Activated CD8-positive, alpha-beta memory T cell treated with anti-CD3 and anti-CD28 coated beads, Interleukin-2, amount 10 ng/mL, durations not matched to agents 7 days and 5 days (primary cell): ENCODE measurements at regions not wholly inside any gene's neighbourhood (a gene's known extent, or its start where the extent isn't known, plus 50 kb on each side); places are given as distances from the start of the nearest gene placed in this dataset.
"Not testable (repeated sequence)": the region's sequence is repeated elsewhere in the genome, so short reads cannot be mapped to it uniquely, and the experiment has no call there.

Experiments
- ATAC-seq: fragments of 150-1000 bp; cut with Tn5 transposase; one replicate; pipeline ENCODE4 v1.10.0; 2021; ENCODE audit warnings: moderate library complexity
- CTCF ChIA-PET: fragments of 350-600 bp; sonication (Branson Sonifier 250); formaldehyde crosslinking; loops from one replicate; lab custom pipeline; 2021; ENCODE audit warnings: antibody characterized with exemption; lab: Charles Lee
- DNase-seq: peaks from one replicate; pipeline ENCODE4 v3.0.0-alpha.2; 2020
- H3K27ac Mint-ChIP-seq: one replicate; pipeline ENCODE4 v1.8.0; 2021; ENCODE audit warnings: mild to moderate bottlenecking, mixed read lengths
- H3K27me3 Mint-ChIP-seq: one replicate; pipeline ENCODE4 v1.8.0; 2021; ENCODE audit warnings: mixed read lengths
- H3K36me3 Mint-ChIP-seq: one replicate; pipeline ENCODE4 v1.8.0; 2021; ENCODE audit warnings: mild to moderate bottlenecking, mixed read lengths
- H3K4me1 Mint-ChIP-seq: one replicate; pipeline ENCODE4 v1.8.0; 2021; ENCODE audit warnings: mixed read lengths
- H3K4me3 Mint-ChIP-seq: one replicate; pipeline ENCODE4 v1.8.0; 2021; ENCODE audit warnings: mild to moderate bottlenecking, moderate library complexity, mixed read lengths
- H3K9me3 Mint-ChIP-seq: one replicate; pipeline ENCODE4 v1.8.0; 2022; ENCODE audit warnings: low read depth, mixed read lengths

DNA sequence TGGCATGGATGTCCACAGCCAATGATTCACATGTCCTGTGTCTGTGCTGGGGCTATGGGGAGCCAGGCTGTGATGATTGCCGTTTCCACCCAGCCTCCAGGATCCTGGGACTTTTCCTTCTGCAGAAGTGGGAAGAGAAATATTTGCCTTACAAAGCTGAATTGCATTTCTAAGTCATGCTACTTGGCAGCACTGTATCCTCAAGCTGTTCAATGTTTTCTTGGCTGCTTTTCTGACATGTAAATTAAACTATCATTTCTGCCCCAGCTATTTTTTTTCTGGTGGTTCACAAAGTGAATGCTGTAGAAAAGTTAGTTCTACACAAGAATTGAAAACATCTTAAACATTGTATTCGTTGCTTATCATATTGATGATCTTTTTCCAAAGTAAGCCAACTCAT is 51.9 kb upstream of the TCERG1L start:
- Mint-ChIP-seq H3K4me3 (no peak overlapping the region), H3K9me3 (no peaks in the 10 kb centered on the region), H3K27me3 (no peaks in the 10 kb centered on the region), H3K4me1 (no peaks in the 10 kb centered on the region), H3K36me3 (no peaks in the 10 kb centered on the region), H3K27ac (no peak overlapping the region)
- CTCF ChIA-PET: no interaction called here
- DNase-seq (no peak), ATAC-seq (no peak)

DNA sequence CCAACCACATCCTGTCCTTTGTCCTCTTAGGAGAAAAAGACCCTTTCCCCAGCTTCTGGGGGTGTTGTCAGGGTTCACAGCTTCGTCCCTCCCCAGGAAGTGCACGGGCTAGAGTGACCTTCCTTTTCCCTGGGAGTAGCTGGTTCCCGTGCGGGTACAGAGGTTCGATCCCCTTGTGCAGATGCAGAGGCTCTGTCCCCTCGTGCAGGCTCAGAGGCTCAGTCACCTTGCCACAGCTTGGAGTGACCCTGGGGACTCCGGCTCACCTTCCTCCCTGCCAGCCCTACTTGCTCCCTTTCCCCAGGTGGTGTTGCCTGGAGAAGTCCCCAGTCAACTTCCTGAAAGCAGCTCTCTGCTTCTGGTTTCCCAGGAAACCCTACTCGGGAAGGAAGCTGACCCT is 60.0 kb upstream of the TCERG1L start:
- no peak for ATAC-seq
- Mint-ChIP-seq H3K4me1 (no peaks in the 10 kb centered on the region), H3K27me3 (no peaks in the 10 kb centered on the region), H3K27ac (no peak overlapping the region), H3K4me3 (no peak overlapping the region), H3K9me3 (peaks cover 4% of the 10 kb centered on the region), H3K36me3 (no peaks in the 10 kb centered on the region)
- no peak for DNase-seq
- CTCF ChIA-PET: no interaction called here

DNA sequence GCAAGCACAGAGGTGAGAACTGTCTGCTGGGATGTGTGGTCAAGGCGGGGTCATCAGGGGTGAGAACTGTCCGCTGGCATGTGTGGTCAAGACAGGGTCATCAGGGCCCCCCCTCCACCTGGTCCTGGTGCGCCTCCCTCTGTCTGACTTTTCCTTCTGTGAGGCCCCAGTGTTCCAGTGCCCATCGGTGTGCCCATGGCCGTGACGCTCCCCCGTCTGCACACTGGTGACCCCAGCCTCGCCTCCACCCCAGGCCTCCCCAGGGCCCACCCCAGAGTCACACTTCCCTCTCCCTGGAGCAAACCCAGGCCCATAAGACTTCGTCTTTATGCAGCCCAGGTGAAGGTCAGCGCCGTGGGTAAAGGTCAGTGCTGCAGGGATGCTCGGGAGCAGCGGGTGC is 70.1 kb upstream of the TCERG1L start:
- ATAC-seq (no peak), DNase-seq (no peak)
- no peaks in the 10 kb centered on the region for H3K36me3 Mint-ChIP-seq
- H3K4me3 Mint-ChIP-seq: no peak overlapping the region
- H3K27me3 Mint-ChIP-seq: no peaks in the 10 kb centered on the region
- H3K4me1 Mint-ChIP-seq: no peaks in the 10 kb centered on the region
- peaks cover 3% of the 10 kb centered on the region for H3K9me3 Mint-ChIP-seq
- no peak overlapping the region for H3K27ac Mint-ChIP-seq
- CTCF ChIA-PET: no interaction called here

DNA sequence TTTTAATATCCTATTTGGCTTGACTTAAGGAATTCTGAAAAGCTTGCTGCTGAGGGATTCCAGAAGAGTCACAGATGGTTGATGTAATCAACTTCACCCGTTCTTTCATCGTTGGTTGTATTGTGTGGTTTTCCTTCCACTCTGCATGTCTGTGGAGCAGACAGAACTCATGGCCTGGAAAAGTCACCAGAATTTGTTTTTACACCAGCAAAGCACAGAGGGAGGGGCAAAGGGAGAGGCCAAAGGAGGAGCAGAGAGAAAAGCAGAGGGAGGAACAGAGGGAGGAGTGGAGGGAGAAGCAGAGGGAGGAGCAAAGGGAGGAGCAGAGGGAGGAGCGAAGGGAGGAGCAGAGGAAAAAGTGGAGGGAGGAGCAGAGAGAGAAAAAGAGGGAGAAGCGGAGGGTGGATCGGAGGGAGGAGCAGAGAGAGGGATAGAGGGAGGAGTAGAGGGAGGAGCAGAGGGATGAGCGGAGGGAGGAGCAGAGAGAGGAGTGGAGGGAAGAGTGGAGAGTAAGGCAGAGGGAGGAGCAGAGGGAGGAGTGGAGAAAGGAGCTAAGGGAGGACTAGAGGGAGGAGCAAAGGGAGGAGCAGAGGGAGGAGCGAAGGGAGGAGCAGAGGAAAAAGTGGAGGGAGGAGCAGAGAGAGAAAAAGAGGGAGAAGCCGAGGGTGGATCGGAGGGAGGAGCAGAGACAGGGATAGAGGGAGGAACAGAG is 73.8 kb upstream of the TCERG1L start:
- ATAC-seq, DNase-seq, H3K9me3 Mint-ChIP-seq, CTCF ChIA-PET, H3K36me3 Mint-ChIP-seq, H3K27ac Mint-ChIP-seq, H3K4me3 Mint-ChIP-seq, H3K4me1 Mint-ChIP-seq, H3K27me3 Mint-ChIP-seq: not testable (repeated sequence)

DNA sequence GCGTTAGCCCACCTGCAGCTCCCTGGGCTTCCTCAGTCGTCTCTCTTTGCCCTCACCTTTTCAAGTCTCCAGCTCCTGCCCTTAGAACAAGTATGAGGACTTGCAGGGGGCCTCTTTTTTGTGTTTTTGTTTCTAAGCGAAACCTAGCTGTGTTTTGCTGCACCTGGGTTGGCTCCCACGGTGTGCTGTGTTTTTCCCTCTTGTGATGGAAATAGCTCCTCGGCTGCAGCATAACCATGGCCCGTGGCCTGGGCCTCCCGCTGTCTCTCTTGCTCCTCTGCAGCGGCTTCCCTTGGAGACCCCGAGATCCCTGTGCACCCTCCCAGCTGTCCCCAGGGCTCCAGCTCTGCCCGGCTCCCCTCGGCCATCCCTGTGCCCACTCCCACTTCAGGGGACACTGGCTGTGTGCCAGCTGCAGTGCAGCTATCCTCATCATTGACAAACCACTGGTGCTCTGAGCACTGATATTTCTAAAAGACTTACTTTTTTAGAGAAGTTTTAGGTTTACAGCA is 75.6 kb upstream of the TCERG1L start:
- ATAC-seq (no peak), DNase-seq (no peak)
- CTCF ChIA-PET: no interaction called here
- Mint-ChIP-seq H3K27me3 (no peaks in the 10 kb centered on the region), H3K27ac (no peak overlapping the region), H3K4me1 (no peaks in the 10 kb centered on the region), H3K36me3 (no peaks in the 10 kb centered on the region), H3K9me3 (no peaks in the 10 kb centered on the region), H3K4me3 (no peak overlapping the region)

DNA sequence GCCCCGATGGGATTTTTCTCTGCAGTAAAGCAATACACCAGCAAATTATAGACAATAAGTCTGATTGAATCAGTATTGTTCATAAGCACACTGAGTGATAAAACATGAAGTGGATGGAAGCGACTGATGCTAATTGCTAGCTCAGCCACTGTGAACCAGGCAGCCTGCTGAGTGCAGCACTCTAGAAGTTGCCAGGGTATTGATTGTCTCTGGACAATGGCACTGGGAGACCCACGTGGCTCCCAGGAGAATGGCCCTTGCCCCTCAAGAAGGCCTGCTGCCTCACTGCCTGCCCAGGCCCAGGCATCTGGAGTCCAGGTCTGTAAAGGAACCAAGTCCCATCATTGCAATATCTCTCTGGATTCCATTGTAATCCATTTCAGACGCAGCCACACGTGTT is 80.4 kb upstream of the TCERG1L start:
- CTCF ChIA-PET: no interaction called here
- Mint-ChIP-seq H3K4me1 (no peaks in the 10 kb centered on the region), H3K27me3 (no peaks in the 10 kb centered on the region), H3K9me3 (no peaks in the 10 kb centered on the region), H3K4me3 (no peak overlapping the region), H3K27ac (no peak overlapping the region), H3K36me3 (no peaks in the 10 kb centered on the region)
- DNase-seq: no peak
- ATAC-seq: no peak

DNA sequence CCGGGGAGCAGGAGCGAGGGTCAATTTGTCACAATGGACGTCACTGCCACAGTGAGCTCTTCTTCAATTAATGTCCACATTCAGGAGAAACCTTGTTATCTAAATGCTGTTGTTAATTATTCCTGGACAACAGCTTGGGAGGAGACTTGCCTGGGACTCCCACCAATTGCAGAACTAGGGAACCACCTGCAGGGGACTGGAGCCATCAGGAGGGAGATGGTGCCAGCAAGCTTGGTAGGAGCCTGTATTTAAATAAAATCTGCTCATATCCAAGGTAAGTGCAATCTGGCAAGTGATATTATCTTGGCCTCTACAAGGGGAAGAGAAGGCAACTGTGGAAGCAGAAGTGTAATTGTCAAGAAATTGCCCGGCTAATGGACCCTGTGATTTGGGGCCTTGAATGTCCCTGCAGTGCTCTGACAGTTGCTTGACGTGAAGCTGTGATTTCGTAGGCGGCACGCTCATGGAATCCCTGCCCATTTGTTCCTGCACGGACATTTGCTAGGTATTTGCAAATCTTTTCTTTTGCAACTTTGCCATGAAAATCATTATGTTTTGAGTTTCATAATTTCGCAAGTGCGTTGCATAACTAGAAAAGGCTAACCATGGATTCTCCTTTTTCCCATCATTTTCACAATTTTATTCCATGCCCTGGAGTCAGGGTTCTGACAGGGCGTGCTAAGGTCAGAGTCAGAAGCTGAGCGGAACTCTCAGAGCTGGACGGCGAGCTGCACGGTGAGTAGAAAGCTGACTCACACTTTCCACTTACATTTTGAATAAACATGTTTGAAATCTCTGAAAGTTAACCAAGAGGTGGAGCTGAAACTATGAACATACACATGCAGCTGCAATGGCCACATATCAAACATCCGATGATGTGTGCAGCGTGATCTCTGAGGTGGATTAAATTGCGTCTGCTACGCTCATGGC is 84.9 kb upstream of the TCERG1L start:
- CTCF ChIA-PET: no interaction called here
- ATAC-seq: no peak
- no peaks in the 10 kb centered on the region for H3K4me1 Mint-ChIP-seq

DNA sequence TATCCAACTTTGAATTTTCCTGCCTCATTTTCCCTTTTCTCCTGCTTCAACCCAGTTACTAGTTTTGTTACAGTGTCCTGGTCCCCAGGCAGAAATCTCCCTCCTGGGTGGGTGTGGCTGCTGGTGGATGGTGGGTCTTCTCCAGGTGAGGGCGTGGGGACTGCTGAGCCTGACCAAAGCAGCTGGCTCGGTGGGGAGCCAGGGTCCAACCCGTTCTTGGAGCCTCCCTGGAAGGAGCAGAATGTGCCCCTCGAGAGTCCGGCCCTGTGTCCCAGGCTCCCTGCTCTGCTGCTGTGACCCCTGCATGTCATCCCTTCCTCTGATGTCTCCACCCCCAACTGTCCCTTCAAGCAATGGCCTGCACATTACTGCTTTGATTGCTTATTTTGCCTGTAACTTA is 86.6 kb upstream of the TCERG1L start:
- Mint-ChIP-seq H3K36me3 (no peaks in the 10 kb centered on the region), H3K4me1 (no peaks in the 10 kb centered on the region), H3K9me3 (no peaks in the 10 kb centered on the region), H3K4me3 (no peak overlapping the region), H3K27ac (no peak overlapping the region), H3K27me3 (no peaks in the 10 kb centered on the region)
- DNase-seq: no peak
- CTCF ChIA-PET: no interaction called here
- no peak for ATAC-seq

More for the DNA sequence above, 84.9 kb upstream of the TCERG1L start:
- H3K27ac Mint-ChIP-seq: no peak overlapping the region
- H3K36me3 Mint-ChIP-seq: no peaks in the 10 kb centered on the region
- H3K27me3 Mint-ChIP-seq: no peaks in the 10 kb centered on the region
- DNase-seq: no peak
- H3K9me3 Mint-ChIP-seq: no peaks in the 10 kb centered on the region
- H3K4me3 Mint-ChIP-seq: no peak overlapping the region

DNA sequence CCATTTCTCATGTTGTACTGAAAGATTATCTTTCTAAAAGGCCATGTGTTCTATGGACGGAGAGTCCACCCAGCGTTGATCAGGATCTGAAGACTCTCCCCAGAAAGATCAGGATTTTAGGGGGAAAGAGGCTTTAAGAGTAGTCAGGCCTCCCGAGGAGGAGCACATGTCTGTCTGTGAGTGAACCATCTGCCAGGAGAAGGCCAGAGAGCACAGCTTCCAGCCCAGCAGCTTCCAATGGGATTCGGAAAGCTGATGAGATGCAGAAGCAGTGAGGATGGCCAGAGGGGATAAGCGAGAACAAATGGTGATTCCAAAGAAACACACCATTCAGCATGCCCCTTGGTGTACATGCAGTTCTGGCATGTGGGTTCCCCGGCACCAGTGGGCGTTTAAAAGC is 88.5 kb upstream of the TCERG1L start:
- DNase-seq (no peak), ATAC-seq (no peak)
- Mint-ChIP-seq H3K27ac (no peak overlapping the region), H3K27me3 (no peaks in the 10 kb centered on the region), H3K9me3 (no peaks in the 10 kb centered on the region), H3K4me3 (no peak overlapping the region), H3K4me1 (no peaks in the 10 kb centered on the region), H3K36me3 (no peaks in the 10 kb centered on the region)
- CTCF ChIA-PET: no interaction called here

DNA sequence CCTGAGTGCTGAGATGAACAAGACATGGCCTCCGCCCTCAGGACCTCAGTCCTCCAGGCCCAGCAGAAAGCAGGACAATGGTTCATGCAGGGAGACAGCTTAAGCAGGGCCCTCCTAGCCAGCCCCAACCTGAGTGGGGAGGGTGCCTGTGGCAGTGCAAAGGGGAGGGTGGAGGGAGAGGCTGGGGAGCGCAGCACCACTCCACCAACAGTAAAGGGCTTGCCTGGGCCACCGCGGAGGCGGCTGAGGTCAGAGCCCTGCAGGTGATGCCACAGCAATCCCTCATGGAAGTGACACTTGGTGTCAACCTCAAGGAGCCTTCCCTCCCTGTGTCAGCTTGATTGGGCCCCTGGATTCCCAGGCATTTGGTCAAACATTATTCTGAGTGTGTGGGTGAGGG is 89.0 kb upstream of the TCERG1L start:
- Mint-ChIP-seq H3K36me3 (no peaks in the 10 kb centered on the region), H3K27ac (no peak overlapping the region), H3K9me3 (no peaks in the 10 kb centered on the region), H3K4me1 (no peaks in the 10 kb centered on the region), H3K27me3 (no peaks in the 10 kb centered on the region), H3K4me3 (no peak overlapping the region)
- ATAC-seq (no peak), DNase-seq (no peak)
- CTCF ChIA-PET: no interaction called here

DNA sequence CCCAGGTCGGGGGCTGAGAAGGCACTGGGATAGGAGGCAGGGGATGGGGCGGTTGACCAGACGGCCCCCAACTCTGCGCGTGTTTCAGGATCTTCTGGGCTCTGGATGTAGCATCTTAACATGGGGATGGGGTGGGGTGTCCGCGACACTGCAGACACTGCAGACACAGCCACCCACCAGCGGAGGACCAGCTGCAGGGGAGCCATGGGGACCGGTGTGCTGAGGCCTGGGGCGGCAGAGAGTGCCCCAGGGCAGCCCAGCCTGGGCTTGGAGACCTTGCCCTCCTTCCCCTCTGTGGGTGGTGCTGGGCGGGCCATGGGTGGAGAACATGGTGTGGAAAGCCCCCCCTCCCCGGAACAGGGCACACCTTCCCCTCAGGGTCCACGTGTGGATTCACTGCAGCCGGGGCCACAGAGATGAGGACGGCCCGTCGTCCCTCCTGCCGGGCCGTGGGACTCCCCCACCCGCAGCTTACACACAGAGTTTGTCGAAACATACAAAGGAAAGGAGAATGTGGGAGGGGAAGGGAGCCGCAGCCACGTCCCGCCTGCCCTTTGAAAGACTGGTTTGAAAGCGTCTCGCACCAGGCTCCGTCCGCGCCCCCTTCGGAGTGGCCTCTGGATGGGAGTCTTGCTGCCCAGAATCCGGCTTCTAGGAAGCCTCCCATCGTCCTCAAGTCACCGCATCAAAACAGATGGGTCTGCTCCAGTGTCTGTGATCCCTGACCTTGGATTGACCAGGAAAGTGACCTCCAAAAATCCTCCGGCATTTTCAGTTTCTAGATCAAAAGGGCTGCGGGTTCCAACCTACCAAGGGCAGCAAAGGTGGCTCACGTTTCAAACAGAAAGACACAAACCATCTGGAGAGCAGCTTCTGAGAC is 91.5 kb upstream of the TCERG1L start:
- no peak for DNase-seq
- CTCF ChIA-PET: no interaction called here
- H3K36me3 Mint-ChIP-seq: no peaks in the 10 kb centered on the region
- ATAC-seq: no peak
- no peaks in the 10 kb centered on the region for H3K4me1 Mint-ChIP-seq
- H3K9me3 Mint-ChIP-seq: no peaks in the 10 kb centered on the region
- no peak overlapping the region for H3K27ac Mint-ChIP-seq
- H3K27me3 Mint-ChIP-seq: no peaks in the 10 kb centered on the region
- H3K4me3 Mint-ChIP-seq: no peak overlapping the region

DNA sequence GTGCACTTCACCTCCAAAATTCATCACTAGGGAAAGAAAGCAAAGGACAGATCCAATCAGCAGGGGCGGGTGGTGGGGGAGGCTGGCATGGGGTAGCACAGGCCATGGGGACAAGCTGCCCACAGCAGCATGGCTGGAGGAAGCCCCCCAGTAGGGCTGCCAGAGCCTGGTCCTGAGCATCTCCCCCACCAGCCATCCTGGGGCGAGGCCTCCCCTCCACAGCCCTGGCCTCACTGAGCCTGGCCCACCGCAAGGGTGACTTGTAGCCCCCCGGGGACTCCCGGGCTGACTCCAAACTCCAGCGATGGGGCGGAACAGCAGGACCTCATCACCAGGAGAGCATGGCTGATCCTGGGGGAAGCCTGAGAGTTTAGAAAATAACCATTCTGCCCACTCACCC is 92.4 kb upstream of the TCERG1L start:
- no peaks in the 10 kb centered on the region for H3K36me3 Mint-ChIP-seq

DNA sequence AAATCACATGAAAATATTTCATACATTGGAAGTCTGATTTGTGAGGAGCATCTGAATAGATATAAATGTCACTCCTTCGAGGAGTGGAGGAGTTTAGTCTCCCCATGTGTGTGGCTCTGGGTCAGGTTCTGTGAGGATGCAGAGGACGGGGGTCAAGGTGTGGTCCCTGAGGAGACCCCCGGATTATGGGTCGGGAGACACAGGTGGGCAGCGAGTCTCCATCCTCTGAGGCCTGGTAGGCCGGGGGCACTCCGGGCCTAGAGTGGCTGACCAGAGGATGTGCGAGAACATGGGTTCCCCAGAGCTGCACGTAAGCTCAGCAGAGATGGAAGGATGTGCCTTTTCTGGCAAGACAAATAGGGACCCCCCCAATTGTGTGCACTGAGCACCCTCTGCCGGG is 93.4 kb upstream of the TCERG1L start:
- no peaks in the 10 kb centered on the region for H3K36me3 Mint-ChIP-seq
- DNase-seq: no peak
- ATAC-seq: no peak
- no peaks in the 10 kb centered on the region for H3K27me3 Mint-ChIP-seq
- H3K27ac Mint-ChIP-seq: no peak overlapping the region
- H3K9me3 Mint-ChIP-seq: no peaks in the 10 kb centered on the region
- no peaks in the 10 kb centered on the region for H3K4me1 Mint-ChIP-seq
- H3K4me3 Mint-ChIP-seq: no peak overlapping the region
- CTCF ChIA-PET: no interaction called here

More for the DNA sequence above, 92.4 kb upstream of the TCERG1L start:
- H3K4me3 Mint-ChIP-seq: no peak overlapping the region
- no peaks in the 10 kb centered on the region for H3K4me1 Mint-ChIP-seq
- ATAC-seq (no peak), DNase-seq (no peak)
- no peak overlapping the region for H3K27ac Mint-ChIP-seq
- no peaks in the 10 kb centered on the region for H3K27me3 Mint-ChIP-seq
- CTCF ChIA-PET: no interaction called here
- no peaks in the 10 kb centered on the region for H3K9me3 Mint-ChIP-seq
